Heart right ventricle (tissue), 16 donors: ENCODE measurements at regions not wholly inside any gene's neighbourhood (a gene's known extent, or its start where the extent isn't known, plus 50 kb on each side); places are given as distances from the start of the nearest gene placed in this dataset.

Experiments used
- ATAC-seq, 8 donors: fragments of 200-7000 bp; cut with Tn5 transposase; one replicate each; pipeline ENCODE4 v1.9.1; 2020; ENCODE audit warnings: mild to moderate bottlenecking in 8 of 8, moderate library complexity in 8 of 8, moderate number of reproducible peaks in 1 of 8
- DNase-seq, 2 donors: peaks; one replicate each; pipeline ENCODE4 v3.0.0-alpha.2; 2020
- H3K27ac ChIP-seq, 10 donors: fragments of 200-600 bp; sonication (generic) in 2 of 10; one replicate each; pipeline versions ENCODE4 v1.5.0 to v1.8.0; 2020 to 2022; ENCODE audit warnings: mild to moderate bottlenecking in 3 of 10
- H3K27me3 ChIP-seq, 7 donors: fragments of 200-600 bp; one replicate each; pipeline ENCODE4 v1.8.0; 2021 to 2022; ENCODE audit warnings: mild to moderate bottlenecking in 2 of 7
- H3K36me3 ChIP-seq, 9 donors: fragments of 200-600 bp; sonication (generic) in 1 of 9; one replicate each; pipeline versions ENCODE4 v1.5.0 to v1.8.0; 2020 to 2022; ENCODE audit warnings: mild to moderate bottlenecking in 2 of 9
- H3K4me1 ChIP-seq, 9 donors: fragments of 200-600 bp; sonication (generic) in 1 of 9; one replicate each; pipeline versions ENCODE4 v1.5.0 to v1.8.0; 2020 to 2022; ENCODE audit warnings: mild to moderate bottlenecking in 4 of 9
- H3K4me3 ChIP-seq, 10 donors: fragments of 200-600 bp; sonication (generic) in 2 of 10; one replicate each; pipeline versions ENCODE4 v1.5.0 to v1.8.0; 2020 to 2022; ENCODE audit warnings: mild to moderate bottlenecking in 7 of 10, moderate library complexity in 2 of 10
- H3K9me3 ChIP-seq, 11 donors: fragments of 200-600 bp in 10 of 11; sonication (generic) in 2 of 11; one replicate each; pipeline versions ENCODE4 v1.5.0 to v1.8.0; 2013 to 2022; ENCODE audit warnings: mild to moderate bottlenecking in 2 of 11, control low read depth in 1 of 11, moderate library complexity in 1 of 11
- CTCF ChIP-seq, 9 donors: fragments of 200-600 bp; sonication (generic) in 2 of 9; IDR thresholded peaks; one replicate each; pipeline versions ENCODE4 v1.5.0 to v1.8.0; 2021 to 2022; ENCODE audit warnings: antibody characterized with exemption in 9 of 9, mild to moderate bottlenecking in 5 of 9, moderate library complexity in 1 of 9
- WGBS, 2 donors: extraction: QIAGEN DNeasy Blood & Tissue Kit; methylation state at CpG; one replicate each; pipeline ENCODE4 v1.1.7; 2013; ENCODE audit warnings: inconsistent platforms in 1 of 2; 5-methylcytosine and 5-hydroxymethylcytosine counted together
- intact Hi-C, 10 donors: fragments of 100-400 bp; cut with DNase I; formaldehyde crosslinking; loops; one replicate each; pipeline versions ENCODE4 v1.11.1 to v1.14.2; 2022
- donor health status: Arrhythmogenic right ventricular cardiomyopathy.
- donor health status: ischemic (EF 13 %, LVEDD 7.1; RV severe dilation, severe dysfunction).
- donor health status: healthy with polysubstance abuse.
- donor health status: DM: no; HTN: yes; CAD: no.
- donor health status: DM: no; HTN: no; CAD: no.
- donor health status: ischemic (EF 25% LVEDD 6.9; RV normal size, moderate dysfunction).
- donor health status: ischemic (EF 25% LVEDD 5.7; RV mildly dilated, moderate dysfunction).
- donor health status: healthy.
- donor health status: DM: yes; HTN: yes; CAD: no.
- donor health status: Ischemic cardiomyopathy.
- donor health status: ischemic (EF 35%, LVEDD 5.7; RV mildly dilated, moderate dysfunction).
- donor health status: nonischemic (EF 11% LVEDD 7.7; RV severe dilation, severe dysfunction).
- donor health status: DM: yes; HTN: yes; CAD: no.
- donor health status: PGD.
- donor health status: ischemic (EF 29% LVEDD 5.4; RV normal size, mild dysfunction).
- donor health status: nonischemic (EF 23%, LVEDD 6.1; RV moderate dilation, normal function).

- no peak for DNase-seq
- Histone ChIP-seq H3K36me3 (no peaks in the 10 kb centered on the region), H3K4me3 (no peak overlapping the region), H3K27me3 (no peaks in the 10 kb centered on the region), H3K27ac (peak overlapping the region in 1 of 10 donors; percentile 11), H3K4me1 (peaks cover 0 to 13% (median 3%) of the 10 kb centered on the region in 9 donors), H3K9me3 (peaks cover 0 to 5% (median 0%) of the 10 kb centered on the region in 11 donors)
- TF ChIP-seq CTCF (IDR thresholded peaks at IDR 0.05), result no peak
- ATAC-seq, result peak in 1 of 8 donors; percentile 38
- intact Hi-C loops, result no loop called here
- WGBS, 2 donors, result 68% methylated on average over 5 of the region's 5 CpGs
Measured at GRCh38 chr1:170261669-170262068, 115.9 kb downstream of the NTMT2 start.

- no peak for DNase-seq
- intact Hi-C loops, result no loop called here
- 80 to 86% methylated on average over 2 of the region's 2 CpGs for WGBS, 2 donors
- no peak for ATAC-seq
- H3K4me3 ChIP-seq, result no peak overlapping the region
- H3K27ac ChIP-seq, result peak overlapping the region in 5 of 10 donors; percentile 4 to 50 (median 11)
- no peaks in the 10 kb centered on the region for H3K36me3 ChIP-seq
- no peaks in the 10 kb centered on the region for H3K27me3 ChIP-seq
- H3K4me1 ChIP-seq, result peaks cover 0 to 13% (median 3%) of the 10 kb centered on the region in 9 donors
- peaks cover 0 to 5% (median 0%) of the 10 kb centered on the region in 11 donors for H3K9me3 ChIP-seq
- TF ChIP-seq CTCF (IDR thresholded peaks at IDR 0.05), result no peak
Measured at GRCh38 chr1:170262276-170262939, 116.6 kb downstream of the NTMT2 start.

- DNase-seq (no peak), ATAC-seq (no peak)
- H3K36me3 ChIP-seq, result no peaks in the 10 kb centered on the region
- intact Hi-C loops, result no loop called here
- peaks cover 0 to 13% (median 3%) of the 10 kb centered on the region in 9 donors for H3K4me1 ChIP-seq
- no peaks in the 10 kb centered on the region for H3K27me3 ChIP-seq
- no peak overlapping the region for H3K27ac ChIP-seq
- TF ChIP-seq CTCF (IDR thresholded peaks at IDR 0.05), result no peak
- no peak overlapping the region for H3K4me3 ChIP-seq
- peaks cover 0 to 5% (median 0%) of the 10 kb centered on the region in 11 donors for H3K9me3 ChIP-seq
- WGBS, 2 donors, result 68 to 77% methylated on average over 1 of the region's 1 CpG
Measured at GRCh38 chr1:170265234-170265633, 119.5 kb downstream of the NTMT2 start.

GRCh38 chr1:170267317-170267716, 121.6 kb downstream of the NTMT2 start:
- H3K36me3 ChIP-seq, result no peaks in the 10 kb centered on the region
- no peak overlapping the region for H3K4me3 ChIP-seq
- ATAC-seq (no peak), DNase-seq (no peak)
- H3K27me3 ChIP-seq, result no peaks in the 10 kb centered on the region
- H3K4me1 ChIP-seq, result peaks cover 0 to 17% (median 4%) of the 10 kb centered on the region in 9 donors
- intact Hi-C loops, result no loop called here
- no peak overlapping the region for H3K27ac ChIP-seq
- no peaks in the 10 kb centered on the region for H3K9me3 ChIP-seq
- TF ChIP-seq CTCF (IDR thresholded peaks at IDR 0.05), result peak in 2 of 9 donors; percentile 10 to 12
